HG02763 (cell line): ENCODE measurements at regions not wholly inside any gene's neighbourhood (a gene's known extent, or its start where the extent isn't known, plus 50 kb on each side); places are given as distances from the start of the nearest gene placed in this dataset.

ENCODE experiments used
- ATAC-seq: cut with Tn5 transposase; IDR thresholded peaks from one replicate; pipeline ENCODE4 v1.9.1; 2021; ENCODE audit warnings: mild to moderate bottlenecking, moderate library complexity; ENCODE audit not compliant: unreplicated experiment

- ATAC-seq: no peak
Observed at GRCh38 chr4:125365731-125366130, 51.0 kb downstream of the FAT4 start.

- no peak for ATAC-seq
Observed at GRCh38 chr4:125368146-125368545, 53.4 kb downstream of the FAT4 start.

GRCh38 chr4:125368671-125369081, 53.9 kb downstream of the FAT4 start:
- ATAC-seq: no peak

DNA sequence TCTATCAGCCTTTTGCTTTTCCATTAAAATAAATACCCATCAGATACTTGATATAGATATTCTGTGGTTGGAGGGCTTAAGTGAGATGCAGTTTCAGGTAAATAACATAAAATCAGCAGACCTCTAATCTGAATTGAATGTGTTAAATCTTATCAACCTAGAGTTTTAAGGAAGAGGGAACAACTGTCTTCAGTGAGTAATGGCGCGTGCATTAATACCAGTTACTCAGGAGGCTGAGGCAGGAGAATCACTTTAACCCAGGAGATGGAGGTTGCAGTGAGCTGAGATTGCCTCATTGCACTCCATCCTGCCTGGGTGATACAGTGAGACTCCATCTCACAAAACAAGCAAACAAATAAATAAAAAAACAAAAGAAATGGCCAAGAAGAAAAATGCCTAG, 54.3 kb downstream of the FAT4 start:
- ATAC-seq: no peak

DNA sequence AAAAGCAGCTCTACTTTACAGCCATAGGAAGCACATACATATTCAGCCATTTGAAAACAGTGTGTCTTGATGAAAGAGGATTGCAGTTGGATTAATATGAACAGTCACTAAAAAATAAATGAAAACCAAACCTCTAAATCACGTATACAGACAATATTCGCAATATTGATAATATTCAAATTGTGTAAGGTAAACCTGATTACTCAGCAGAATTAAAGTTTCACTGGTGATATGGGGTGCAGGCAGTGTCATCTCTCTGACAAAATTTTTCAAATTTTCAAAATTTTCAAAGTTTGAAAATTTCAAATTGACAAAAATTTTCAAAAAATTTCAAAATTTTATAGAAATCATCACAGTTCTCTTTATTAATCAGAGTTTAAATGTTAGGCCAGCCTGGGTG, 55.7 kb downstream of the FAT4 start:
- no peak for ATAC-seq

GRCh38 chr4:125382995-125383394, 68.2 kb downstream of the FAT4 start:
- ATAC-seq: no peak

GRCh38 chr4:125387770-125388169, 73.0 kb downstream of the FAT4 start:
- ATAC-seq: no peak

GRCh38 chr4:125388613-125389012, 73.9 kb downstream of the FAT4 start:
- ATAC-seq: no peak

DNA sequence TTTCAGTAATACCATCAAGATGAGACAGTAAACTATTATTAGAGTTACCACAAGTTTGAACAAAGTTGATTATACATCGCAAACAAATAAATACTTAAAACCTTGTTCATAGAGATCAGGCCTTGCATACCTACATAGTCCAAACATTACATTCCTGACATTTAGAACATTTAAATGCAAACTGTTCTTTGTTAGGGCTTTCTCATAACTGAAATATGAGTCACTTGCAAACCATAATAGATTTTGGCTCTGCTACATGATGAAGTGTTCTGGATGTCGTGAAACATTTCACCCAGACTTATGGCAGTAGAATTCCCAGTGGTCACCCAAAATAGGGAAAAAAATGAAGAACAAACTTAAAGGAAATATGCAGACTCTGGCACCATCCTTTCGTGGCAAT, 75.0 kb downstream of the FAT4 start:
- no peak for ATAC-seq

- ATAC-seq: no peak
Observed at GRCh38 chr4:125390126-125390525, 75.4 kb downstream of the FAT4 start.

DNA sequence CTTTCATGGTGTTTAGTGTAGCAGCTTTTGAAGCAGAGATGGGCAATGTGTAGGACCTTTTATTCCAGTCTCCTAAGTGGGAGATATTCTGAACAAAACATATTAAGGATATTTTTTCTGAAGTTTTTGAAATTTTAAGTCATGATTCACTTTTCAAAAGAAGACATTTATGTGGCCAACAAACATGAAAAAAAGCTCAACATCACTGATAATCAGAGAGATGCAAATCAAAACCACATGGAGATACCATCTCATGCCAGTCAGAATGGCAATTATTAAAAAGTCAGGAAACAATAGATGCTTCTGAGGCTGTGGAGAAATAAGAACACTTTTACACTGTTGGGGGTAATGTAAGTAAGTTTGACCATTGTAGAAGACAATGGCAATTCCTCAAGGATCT, 76.0 kb downstream of the FAT4 start:
- ATAC-seq: no peak

GRCh38 chr4:125392694-125393093, 77.9 kb downstream of the FAT4 start:
- ATAC-seq: no peak

DNA sequence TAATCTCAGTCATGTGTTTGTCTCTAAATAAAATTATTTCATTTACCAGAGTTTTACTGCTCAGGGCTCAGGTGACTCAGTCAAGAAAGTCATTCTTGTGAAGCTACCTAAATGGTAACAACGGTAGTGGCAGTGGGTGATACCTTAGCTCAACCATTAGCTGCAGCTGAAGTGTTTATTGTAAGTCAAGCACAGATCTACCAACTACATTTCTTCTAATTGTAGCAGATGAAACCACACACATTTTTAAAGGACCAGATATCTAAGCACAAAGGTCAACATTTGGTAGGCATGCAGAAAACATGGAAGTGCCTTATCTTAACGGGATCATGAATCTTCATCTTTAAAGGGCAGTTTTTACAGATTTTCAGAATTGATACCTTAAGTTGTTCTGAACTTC, 79.1 kb downstream of the FAT4 start:
- no peak for ATAC-seq

- no peak for ATAC-seq
Observed at GRCh38 chr4:125397226-125397625, 82.5 kb downstream of the FAT4 start.

- ATAC-seq: no peak
Observed at GRCh38 chr4:125398263-125399002, 83.7 kb downstream of the FAT4 start.

- ATAC-seq: no peak
Observed at GRCh38 chr4:125400756-125401155, 86.0 kb downstream of the FAT4 start.

DNA sequence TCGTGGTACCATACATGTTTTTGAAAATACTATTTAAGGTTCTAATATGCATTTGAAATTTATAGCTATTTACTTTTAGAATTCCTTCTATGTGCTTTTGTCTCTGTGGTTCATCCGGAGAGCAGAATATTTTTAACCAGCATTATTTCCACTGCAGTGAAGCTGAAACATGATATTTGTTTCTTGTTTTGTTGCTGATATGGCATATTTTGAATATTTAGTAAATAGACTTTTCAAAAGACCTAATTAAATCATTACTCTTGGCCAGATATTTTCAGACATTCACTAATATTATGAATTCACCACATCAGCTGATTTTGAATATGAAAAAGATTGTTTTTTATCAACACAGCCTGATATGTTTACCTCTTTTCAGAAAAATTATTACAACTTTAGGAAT, 87.0 kb downstream of the FAT4 start:
- ATAC-seq: no peak

DNA sequence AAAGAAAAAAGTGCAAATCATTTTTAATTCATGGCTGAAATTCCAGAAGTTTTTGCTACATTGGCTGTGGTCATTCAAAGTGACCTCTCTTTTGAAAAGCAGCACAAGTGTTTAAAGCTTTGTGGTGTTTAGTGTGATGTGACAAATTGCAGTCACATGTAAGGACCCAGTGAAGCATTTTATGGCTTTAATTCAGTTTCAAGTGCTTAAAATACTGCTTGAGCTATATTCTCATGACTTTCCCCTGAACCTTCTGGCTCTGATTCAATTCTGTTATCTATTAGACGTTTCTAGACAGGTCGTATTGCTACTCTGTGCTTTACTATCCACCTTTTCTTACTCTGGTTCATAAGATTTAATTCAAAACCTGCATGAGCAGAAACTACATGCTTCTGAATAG, 105.8 kb downstream of the FAT4 start:
- ATAC-seq: no peak

DNA sequence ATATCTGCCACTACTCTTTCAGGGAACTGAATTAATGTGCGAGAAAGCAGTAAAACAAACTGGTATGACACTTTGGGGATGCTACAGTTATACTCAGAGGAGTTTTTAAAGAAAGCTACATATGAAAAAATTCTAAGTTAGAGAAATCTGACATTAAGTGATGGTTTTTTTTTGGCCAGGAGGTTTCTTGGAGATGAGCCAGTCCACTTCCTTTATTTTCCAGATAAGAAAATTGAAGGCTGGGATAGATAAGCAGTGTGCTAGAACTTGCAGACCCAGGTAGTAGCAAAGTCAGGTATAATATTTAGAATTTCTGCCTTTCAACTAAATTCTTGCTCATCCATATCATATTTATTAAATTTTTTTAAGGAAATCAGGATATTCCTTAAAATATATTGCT, 106.8 kb downstream of the FAT4 start:
- no peak for ATAC-seq

GRCh38 chr4:125423124-125423523, 108.4 kb downstream of the FAT4 start:
- no peak for ATAC-seq

DNA sequence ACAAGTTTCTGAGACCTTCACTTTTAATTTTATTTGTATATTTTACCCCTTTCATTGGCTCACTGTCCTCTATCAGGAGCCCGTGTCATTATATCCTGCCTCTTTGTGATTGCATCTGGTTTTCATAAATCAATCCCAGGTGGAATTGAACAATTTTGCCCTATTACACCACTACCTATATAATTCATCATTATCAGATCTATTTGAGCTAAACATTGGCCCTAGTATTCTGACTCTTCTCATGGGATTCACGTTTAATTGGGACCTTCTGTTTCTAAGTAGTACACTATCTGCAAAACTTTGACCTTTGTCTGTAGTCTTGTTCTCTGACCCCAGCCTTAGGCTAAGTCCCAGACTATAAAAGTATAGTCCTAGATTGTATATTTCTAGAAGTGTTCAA, 114.1 kb downstream of the FAT4 start:
- no peak for ATAC-seq

- ATAC-seq: no peak
Observed at GRCh38 chr4:125430086-125430485, 115.3 kb downstream of the FAT4 start.

DNA sequence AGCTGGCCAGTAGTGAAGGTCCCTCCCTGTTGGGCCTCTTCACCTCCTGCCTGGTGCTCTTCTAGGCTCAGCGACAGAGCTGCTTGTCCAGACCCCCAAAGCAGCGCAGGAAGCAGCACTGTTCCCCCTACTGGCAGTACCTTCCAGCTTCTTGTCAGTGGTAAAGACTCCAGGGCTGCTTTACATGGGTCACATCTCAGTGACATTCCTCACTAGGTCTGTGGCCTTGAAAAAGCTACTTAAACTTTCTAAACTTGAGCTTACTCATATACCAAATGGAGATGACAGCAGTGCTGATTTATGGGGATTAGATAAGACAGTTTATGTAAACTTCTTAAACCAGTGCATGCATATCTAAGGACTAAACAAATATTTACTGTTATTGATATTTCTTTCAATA, 117.3 kb downstream of the FAT4 start:
- no peak for ATAC-seq
